ENCODE measurements at regions not wholly inside any gene's neighbourhood (a gene's known extent, or its start where the extent isn't known, plus 50 kb on each side); places are given as distances from the start of the nearest gene placed in this dataset.
"Not testable (repeated sequence)": the region's sequence is repeated elsewhere in the genome, so short reads cannot be mapped to it uniquely, and the experiment has no call there.

- DNase-seq (ENCODE audit: low read depth in 1 of 2, low spot score in 1 of 2), result no peak
These were observed 439.5 kb downstream of the CCER1 start for GRCh38 chr12:90515199-90516175.

GRCh38 chr12:90514325-90514724 is 440.7 kb downstream of the CCER1 start:
- no peak for DNase-seq (ENCODE audit: low read depth in 1 of 2, low spot score in 1 of 2)

- no peak for DNase-seq (ENCODE audit: low read depth in 1 of 2, low spot score in 1 of 2)
These were observed 442.5 kb downstream of the CCER1 start for GRCh38 chr12:90512518-90512917.

- no peak for DNase-seq (ENCODE audit: low read depth in 1 of 2, low spot score in 1 of 2)
These were observed 444.0 kb downstream of the CCER1 start for GRCh38 chr12:90510948-90511347.

- no peak for DNase-seq (ENCODE audit: low read depth in 1 of 2, low spot score in 1 of 2)
These were observed 450.2 kb downstream of the CCER1 start for GRCh38 chr12:90504806-90505205.

GRCh38 chr12:90502070-90502469 is 452.9 kb downstream of the CCER1 start:
- DNase-seq (ENCODE audit: low read depth in 1 of 2, low spot score in 1 of 2), result no peak

GRCh38 chr12:90501412-90501811 is 453.6 kb downstream of the CCER1 start:
- DNase-seq (ENCODE audit: low read depth in 1 of 2, low spot score in 1 of 2), result no peak

- DNase-seq (ENCODE audit: low read depth in 1 of 2, low spot score in 1 of 2), result no peak
These were observed 455.2 kb downstream of the CCER1 start for GRCh38 chr12:90499795-90500194.

- no peak for DNase-seq (ENCODE audit: low read depth in 1 of 2, low spot score in 1 of 2)
These were observed 456.9 kb downstream of the CCER1 start for GRCh38 chr12:90497923-90498545.

GRCh38 chr12:90490355-90490754 is 464.6 kb downstream of the CCER1 start:
- DNase-seq (ENCODE audit: low read depth in 1 of 2, low spot score in 1 of 2), result no peak

- no peak for DNase-seq (ENCODE audit: low read depth in 1 of 2, low spot score in 1 of 2)
These were observed 465.8 kb downstream of the CCER1 start for GRCh38 chr12:90489141-90489540.

GRCh38 chr12:90485560-90485959 is 469.4 kb downstream of the CCER1 start:
- no peak for DNase-seq (ENCODE audit: low read depth in 1 of 2, low spot score in 1 of 2)

- DNase-seq (ENCODE audit: low read depth in 1 of 2, low spot score in 1 of 2), result no peak
These were observed 470.9 kb downstream of the CCER1 start for GRCh38 chr12:90484094-90484493.

- no peak for DNase-seq (ENCODE audit: low read depth in 1 of 2, low spot score in 1 of 2)
These were observed 473.2 kb downstream of the CCER1 start for GRCh38 chr12:90481748-90482147.

- DNase-seq (ENCODE audit: low read depth in 1 of 2, low spot score in 1 of 2), result no peak
These were observed 475.7 kb downstream of the CCER1 start for GRCh38 chr12:90479237-90479636.

GRCh38 chr12:90473831-90474230 is 481.1 kb downstream of the CCER1 start:
- DNase-seq (ENCODE audit: low read depth in 1 of 2, low spot score in 1 of 2), result no peak

- DNase-seq (ENCODE audit: low read depth in 1 of 2, low spot score in 1 of 2), result no peak
These were observed 494.3 kb downstream of the CCER1 start for GRCh38 chr12:90460681-90461080.

- no peak for DNase-seq (ENCODE audit: low read depth in 1 of 2, low spot score in 1 of 2)
These were observed 498.7 kb downstream of the CCER1 start for GRCh38 chr12:90456248-90456647.

- DNase-seq (ENCODE audit: low read depth in 1 of 2, low spot score in 1 of 2), result no peak
These were observed 499.2 kb downstream of the CCER1 start for GRCh38 chr12:90455756-90456155.

GRCh38 chr12:90449611-90450010 is 505.4 kb downstream of the CCER1 start:
- DNase-seq (ENCODE audit: low read depth in 1 of 2, low spot score in 1 of 2), result no peak

- DNase-seq (ENCODE audit: low read depth in 1 of 2, low spot score in 1 of 2), result not testable (repeated sequence)
These were observed 511.5 kb downstream of the CCER1 start for GRCh38 chr12:90443466-90443865.

GRCh38 chr12:90441431-90441830 is 513.5 kb downstream of the CCER1 start:
- no peak for DNase-seq (ENCODE audit: low read depth in 1 of 2, low spot score in 1 of 2)
